OCI-LY7 (cell line): ENCODE measurements at regions not wholly inside any gene's neighbourhood (a gene's known extent, or its start where the extent isn't known, plus 50 kb on each side); places are given as distances from the start of the nearest gene placed in this dataset.

ENCODE experiments used
- EZH2phosphoT487 ChIP-seq: fragments of 200-600 bp; sonication (generic); IDR thresholded peaks from 2 replicates; pipeline ENCODE4 v1.6.1; 2018; ENCODE audit warnings: low read depth, borderline replicate concordance, mild to moderate bottlenecking, mixed run types, antibody characterized with exemption, low read length, moderate library complexity, mixed read lengths
- TF ChIP-seq, protein P1 (sequence below): fragments of 200-600 bp; sonication (generic); conservative IDR thresholded peaks from 2 replicates; pipeline ENCODE4 v1.5.1; 2014; ENCODE audit warnings: mild to moderate bottlenecking, antibody characterized with exemption, low read length, moderate library complexity, mixed read lengths

- TF ChIP-seq, protein P1, sequence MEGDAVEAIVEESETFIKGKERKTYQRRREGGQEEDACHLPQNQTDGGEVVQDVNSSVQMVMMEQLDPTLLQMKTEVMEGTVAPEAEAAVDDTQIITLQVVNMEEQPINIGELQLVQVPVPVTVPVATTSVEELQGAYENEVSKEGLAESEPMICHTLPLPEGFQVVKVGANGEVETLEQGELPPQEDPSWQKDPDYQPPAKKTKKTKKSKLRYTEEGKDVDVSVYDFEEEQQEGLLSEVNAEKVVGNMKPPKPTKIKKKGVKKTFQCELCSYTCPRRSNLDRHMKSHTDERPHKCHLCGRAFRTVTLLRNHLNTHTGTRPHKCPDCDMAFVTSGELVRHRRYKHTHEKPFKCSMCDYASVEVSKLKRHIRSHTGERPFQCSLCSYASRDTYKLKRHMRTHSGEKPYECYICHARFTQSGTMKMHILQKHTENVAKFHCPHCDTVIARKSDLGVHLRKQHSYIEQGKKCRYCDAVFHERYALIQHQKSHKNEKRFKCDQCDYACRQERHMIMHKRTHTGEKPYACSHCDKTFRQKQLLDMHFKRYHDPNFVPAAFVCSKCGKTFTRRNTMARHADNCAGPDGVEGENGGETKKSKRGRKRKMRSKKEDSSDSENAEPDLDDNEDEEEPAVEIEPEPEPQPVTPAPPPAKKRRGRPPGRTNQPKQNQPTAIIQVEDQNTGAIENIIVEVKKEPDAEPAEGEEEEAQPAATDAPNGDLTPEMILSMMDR: no peak
- TF ChIP-seq EZH2phosphoT487: no peak
Measured at GRCh38 chr4:130628531-130628930, 1532.6 kb downstream of the C4orf33 start.
